A549 (cell line): ENCODE measurements at regions not wholly inside any gene's neighbourhood (a gene's known extent, or its start where the extent isn't known, plus 50 kb on each side); places are given as distances from the start of the nearest gene placed in this dataset.

Experiments used
- ATAC-seq, 2 experiments: fragments of 200-7000 bp in 1 of 2; fragments of >200 bp in 1 of 2; cut with Nextera tagmentation in 1 of 2; cut with Tn5 transposase in 1 of 2; 3 replicates each; pipeline versions ENCODE4 v1.8.0 to v1.9.1; 2018 to 2020; ENCODE audit warnings: mild to moderate bottlenecking in 1 of 2, moderate library complexity in 1 of 2
- CTCF ChIA-PET: fragments of 300-600 bp; sonication (Branson Sonifier 250); formaldehyde crosslinking; extraction: SDS; loops from one replicate; lab custom pipeline; 2021; ENCODE audit warnings: antibody characterized with exemption, inconsistent platforms; lab: Yijun Ruan, JAX
- POLR2A ChIA-PET: fragments of 350-600 bp; formaldehyde crosslinking; extraction: SDS; loops from one replicate; lab custom pipeline; 2021; ENCODE audit warnings: antibody characterized with exemption, inconsistent platforms; lab: Yijun Ruan, JAX
- DNase-seq, 2 experiments: peaks; one replicate each; pipeline versions ENCODE4 v3.0.0 to v3.0.0-alpha.2; 2011 to 2016; ENCODE audit warnings: low read depth in 1 of 2, low spot score in 1 of 2
- FAIRE-seq: peaks from 2 replicates; lab custom pipeline; 2011; peaks lifted over from hg19 to GRCh38; lab: Jason Lieb, UNC
- H3K27ac ChIP-seq, 2 experiments: fragments of >200 bp; sonication (Bioruptor Twin); formaldehyde crosslinking; 3 replicates each; pipeline ENCODE4 v1.5.1; 2016 to 2017
- H3K4me1 ChIP-seq: fragments of >200 bp; sonication (Bioruptor Twin); formaldehyde crosslinking; 3 replicates; pipeline ENCODE4 v1.6.1; 2016
- H3K4me2 ChIP-seq: fragments of >200 bp; sonication (Bioruptor Twin); formaldehyde crosslinking; 3 replicates; pipeline ENCODE4 v1.6.1; 2016
- H3K4me3 ChIP-seq: fragments of >200 bp; sonication (Bioruptor Twin); formaldehyde crosslinking; 3 replicates; pipeline ENCODE4 v1.5.1; 2016
- H3K9me3 ChIP-seq: fragments of >200 bp; sonication (Bioruptor Twin); formaldehyde crosslinking; 3 replicates; pipeline ENCODE4 v1.6.1; 2016
- ATOH8 ChIP-seq: fragments of 250-450 bp; sonication (Bioruptor Pico); IDR thresholded peaks from 2 replicates; pipeline ENCODE4 v1.5.0; 2020; ENCODE audit warnings: low read depth, mild to moderate bottlenecking, moderate library complexity
- BHLHE40 ChIP-seq: IDR thresholded peaks from 2 replicates; pipeline ENCODE4 v1.6.1; 2012; ENCODE audit warnings: low read depth, low read length, inconsistent platforms
- CHD4 ChIP-seq: fragments of 200-600 bp; sonication (generic); IDR thresholded peaks from 2 replicates; pipeline ENCODE4 v1.6.1; 2016; ENCODE audit warnings: antibody characterized with exemption, mild to moderate bottlenecking, borderline replicate concordance
- CTCF ChIP-seq: fragments of >200 bp; sonication (Bioruptor Twin); formaldehyde crosslinking; IDR thresholded peaks from 3 replicates; pipeline ENCODE4 v1.5.1; 2016
- ELK1 ChIP-seq: fragments of 150-350 bp; IDR thresholded peaks from 2 replicates; pipeline ENCODE4 v1.6.1; 2014; ENCODE audit warnings: low read depth, mild to moderate bottlenecking, low read length
- FOSL2 ChIP-seq, 2 experiments: fragments of 450-650 bp in 1 of 2; fragments of >200 bp in 1 of 2; sonication (Bioruptor Twin) in 1 of 2; formaldehyde crosslinking; IDR thresholded peaks; 2 replicates each; pipeline versions ENCODE4 v1.5.0 to v1.6.1; 2016 to 2020; ENCODE audit warnings: mild to moderate bottlenecking in 1 of 2, moderate library complexity in 1 of 2
- FOXS1 ChIP-seq: fragments of 250-450 bp; sonication (Bioruptor Pico); IDR thresholded peaks from 2 replicates; pipeline ENCODE4 v1.5.0; 2020; ENCODE audit warnings: mild to moderate bottlenecking, moderate library complexity
- HES2 ChIP-seq: fragments of >200 bp; sonication (Bioruptor Twin); formaldehyde crosslinking; IDR thresholded peaks from 2 replicates; pipeline ENCODE4 v1.6.1; 2016
- HMGXB4 ChIP-seq: fragments of 250-450 bp; sonication (Bioruptor Pico); IDR thresholded peaks from 2 replicates; pipeline ENCODE4 v1.5.0; 2021; ENCODE audit warnings: mild to moderate bottlenecking, moderate library complexity, borderline replicate concordance
- HOXA7 ChIP-seq: fragments of 250-450 bp; sonication (Bioruptor Pico); IDR thresholded peaks from 2 replicates; pipeline ENCODE4 v1.5.0; 2020; ENCODE audit warnings: mild to moderate bottlenecking, moderate library complexity
- HOXB13 ChIP-seq: fragments of 250-450 bp; sonication (Bioruptor Pico); IDR thresholded peaks from 2 replicates; pipeline ENCODE4 v1.5.0; 2020; ENCODE audit warnings: low read depth, mild to moderate bottlenecking, moderate library complexity
- JUN ChIP-seq, 2 experiments: fragments of >200 bp; sonication (Bioruptor Twin); formaldehyde crosslinking; IDR thresholded peaks; 2 replicates in 1 of 2; 3 replicates in 1 of 2; pipeline ENCODE4 v1.6.1; 2016 to 2017
- MAFK ChIP-seq: fragments of 450-650 bp; IDR thresholded peaks from 2 replicates; pipeline ENCODE4 v1.6.1; 2014; ENCODE audit not compliant: partially characterized antibody
- REST ChIP-seq: fragments of 200-600 bp; sonication (generic); IDR thresholded peaks from 2 replicates; pipeline ENCODE4 v1.6.1; 2016; ENCODE audit warnings: antibody characterized with exemption, mild to moderate bottlenecking, moderate library complexity
- RNF2 ChIP-seq: fragments of 200-600 bp; sonication (generic); IDR thresholded peaks from 2 replicates; pipeline ENCODE4 v1.6.1; 2016; ENCODE audit warnings: low read depth, mild to moderate bottlenecking, antibody characterized with exemption, moderate library complexity, borderline replicate concordance
- SREBF2 ChIP-seq: fragments of 450-650 bp; IDR thresholded peaks from 2 replicates; pipeline ENCODE4 v1.6.1; 2014; ENCODE audit warnings: mild to moderate bottlenecking, moderate library complexity
- ZC3H11A ChIP-seq: fragments of 450-650 bp; IDR thresholded peaks from 2 replicates; pipeline ENCODE4 v1.6.1; 2014; ENCODE audit warnings: antibody characterized with exemption, mild to moderate bottlenecking
- WGBS: methylation state at CpG from one replicate; pipeline ENCODE4 v1.1.6; 2017; ENCODE audit errors: missing lambda C conversion rate; 5-methylcytosine and 5-hydroxymethylcytosine counted together

- H3K4me3 ChIP-seq, result no peak overlapping the region
- no peak overlapping the region for H3K4me2 ChIP-seq
- TF ChIP-seq CHD4 (no peak), HMGXB4 (CRISPR knock-in tag) (no peak), RNF2 (no peak), ELK1 (no peak)
- TF ChIP-seq, all 56 proteins: peak for 0
- POLR2A ChIA-PET, result no interaction called here
- no peak for ATAC-seq
- H3K4me1 ChIP-seq, result no peaks in the 10 kb centered on the region
- H3K9me3 ChIP-seq, result no peaks in the 10 kb centered on the region
- no peak for FAIRE-seq
- CTCF ChIA-PET, result no interaction called here
- no peak overlapping the region for H3K27ac ChIP-seq
- no peak for DNase-seq
- WGBS, result 65% methylated on average over 14 of the region's 14 CpGs
These were observed 95.5 kb upstream of the MSX1 start for GRCh38 chr4:4763822-4764557.

GRCh38 chr4:4762909-4763821 is 96.3 kb upstream of the MSX1 start:
- no peak overlapping the region for H3K4me3 ChIP-seq
- POLR2A ChIA-PET, result no interaction called here
- WGBS, result 77% methylated on average over 26 of the region's 27 CpGs
- DNase-seq (peak; percentile 8 to 10), FAIRE-seq (no peak), ATAC-seq (no peak; a peak in 1 of 6 replicates)
- no peak overlapping the region for H3K4me2 ChIP-seq
- H3K4me1 ChIP-seq, result no peaks in the 10 kb centered on the region
- no peaks in the 10 kb centered on the region for H3K9me3 ChIP-seq
- CTCF ChIA-PET, result no interaction called here
- peak overlapping the region in 1 of 2 experiments; percentile 57; a peak in 2 of 6 replicates for H3K27ac ChIP-seq
- TF ChIP-seq HOXB13 (CRISPR knock-in tag) (no peak), MAFK (peak; percentile 67), FOXS1 (CRISPR knock-in tag) (no peak), ATOH8 (CRISPR knock-in tag) (no peak), JUN (IDR thresholded peaks at IDR 0.05) (no peak), BHLHE40 (no peak), CTCF (no peak), FOSL2 (IDR thresholded peaks at IDR 0.05) (no peak), FOSL2 (CRISPR knock-in tag; IDR thresholded peaks at IDR 0.05) (0 out of 2 replicates have a peak, but pooled peaks have one; percentile 8), ZC3H11A (no peak)

GRCh38 chr4:4762300-4762699 is 97.2 kb upstream of the MSX1 start:
- POLR2A ChIA-PET, result no interaction called here
- Histone ChIP-seq H3K4me1 (no peaks in the 10 kb centered on the region), H3K9me3 (no peaks in the 10 kb centered on the region), H3K4me2 (no peak overlapping the region), H3K4me3 (no peak overlapping the region), H3K27ac (peak overlapping the region in 1 of 2 experiments; percentile 57; a peak in 2 of 6 replicates)
- WGBS, result 83% methylated on average over 6 of the region's 9 CpGs
- CTCF ChIA-PET, result no interaction called here
- ATAC-seq (no peak), DNase-seq (no peak), FAIRE-seq (no peak)
- TF ChIP-seq SREBF2, result no peak
- no peak for TF ChIP-seq FOSL2 (IDR thresholded peaks at IDR 0.05)
- TF ChIP-seq FOSL2 (CRISPR knock-in tag; IDR thresholded peaks at IDR 0.05), result no peak
- no peak for TF ChIP-seq HOXA7 (CRISPR knock-in tag)
- no peak for TF ChIP-seq HMGXB4 (CRISPR knock-in tag)
- TF ChIP-seq HES2, result no peak
- TF ChIP-seq REST, result no peak
